Lung (tissue), 11 donors: ENCODE measurements at regions not wholly inside any gene's neighbourhood (a gene's known extent, or its start where the extent isn't known, plus 50 kb on each side); places are given as distances from the start of the nearest gene placed in this dataset.

Source experiments
- ATAC-seq: fragments of 200-7000 bp; cut with Tn5 transposase; one replicate; pipeline ENCODE4 v1.9.1; 2020; ENCODE audit warnings: moderate number of reproducible peaks; ENCODE audit not compliant: insufficient read depth, low FRiP score
- DNase-seq, 3 donors: peaks; one replicate each; pipeline ENCODE4 v3.0.0-alpha.2; 2013 to 2017
- H3K27ac ChIP-seq, 2 donors: one replicate each; pipeline ENCODE4 v1.5.1; 2013; ENCODE audit warnings: mild to moderate bottlenecking in 2 of 2, moderate library complexity in 2 of 2, control low read depth in 1 of 2, inconsistent platforms in 1 of 2, low read depth in 1 of 2, low read length in 1 of 2
- H3K27me3 ChIP-seq, 3 donors: one replicate each; pipeline ENCODE4 v1.5.1; 2013; ENCODE audit warnings: low read length in 2 of 3; ENCODE audit not compliant: control insufficient read depth in 3 of 3, insufficient read depth in 3 of 3
- H3K36me3 ChIP-seq, 4 donors: one replicate each; pipeline ENCODE4 v1.5.1; 2013; ENCODE audit warnings: low read length in 4 of 4, mild to moderate bottlenecking in 1 of 4, moderate library complexity in 1 of 4; ENCODE audit not compliant: control insufficient read depth in 4 of 4, insufficient read depth in 4 of 4
- H3K4me1 ChIP-seq, 5 donors: one replicate each; pipeline ENCODE4 v1.5.1; 2013; ENCODE audit warnings: low read length in 5 of 5, mild to moderate bottlenecking in 2 of 5, moderate library complexity in 1 of 5; ENCODE audit not compliant: control insufficient read depth in 5 of 5, insufficient read depth in 5 of 5
- H3K4me3 ChIP-seq: one replicate; pipeline ENCODE4 v1.5.1; 2013; ENCODE audit warnings: mild to moderate bottlenecking, control low read depth, moderate library complexity
- H3K9ac ChIP-seq, 2 donors: one replicate each; pipeline ENCODE4 v1.5.1; 2013; ENCODE audit warnings: low read length in 2 of 2, control low read depth in 1 of 2; ENCODE audit not compliant: insufficient read depth in 1 of 2
- H3K9me3 ChIP-seq, 4 donors: one replicate each; pipeline ENCODE4 v1.5.1; 2013; ENCODE audit warnings: low read length in 3 of 4, mild to moderate bottlenecking in 1 of 4, moderate library complexity in 1 of 4; ENCODE audit not compliant: control insufficient read depth in 4 of 4, insufficient read depth in 3 of 4
- CTCF ChIP-seq: IDR thresholded peaks from 2 replicates; pipeline ENCODE4 v1.5.1; 2012; ENCODE audit warnings: mild to moderate bottlenecking; ENCODE audit errors: control extremely low read depth, extremely low read depth
- WGBS, 2 donors: extraction: QIAGEN DNeasy Blood & Tissue Kit; methylation state at CpG; one replicate each; pipeline ENCODE4 v1.1.7; 2013; 5-methylcytosine and 5-hydroxymethylcytosine counted together
- donor health status: control.
- donor health status: control.
- donor health status: Bipolar disorder and iron deficiency.
- donor health status: healthy.
- donor health status: DM: yes; HTN: yes; CAD: no.

GRCh38 chr15:29904757-29905417, 82.6 kb upstream of the TJP1 start:
- TF ChIP-seq CTCF: no peak

GRCh38 chr15:29903785-29904464, 81.7 kb upstream of the TJP1 start:
- H3K9me3 ChIP-seq: no peaks in the 10 kb centered on the region
- ATAC-seq: no peak
- no peak for TF ChIP-seq CTCF
- H3K4me3 ChIP-seq: no peak overlapping the region
- no peaks in the 10 kb centered on the region for H3K36me3 ChIP-seq
- H3K27ac ChIP-seq: no peak overlapping the region
- H3K4me1 ChIP-seq: no peaks in the 10 kb centered on the region
- H3K27me3 ChIP-seq: no peaks in the 10 kb centered on the region
- no peak overlapping the region for H3K9ac ChIP-seq
- 86 to 88% methylated on average over 6 of the region's 6 CpGs for WGBS, 2 donors
- no peak for DNase-seq

More at GRCh38 chr15:29904757-29905417, 82.6 kb upstream of the TJP1 start:
- H3K27me3 ChIP-seq: no peaks in the 10 kb centered on the region
- ATAC-seq (no peak), DNase-seq (no peak)
- H3K27ac ChIP-seq: no peak overlapping the region
- peaks cover 0 to 7% (median 0%) of the 10 kb centered on the region in 5 donors for H3K4me1 ChIP-seq
- no peak overlapping the region for H3K9ac ChIP-seq
- H3K4me3 ChIP-seq: no peak overlapping the region
- H3K9me3 ChIP-seq: no peaks in the 10 kb centered on the region
- H3K36me3 ChIP-seq: no peaks in the 10 kb centered on the region
- 76 to 79% methylated on average over 4 of the region's 4 CpGs for WGBS, 2 donors

- TF ChIP-seq CTCF: no peak
- WGBS, 2 donors: 80 to 88% methylated on average over 2 of the region's 2 CpGs
- no peak for ATAC-seq
Measured at GRCh38 chr15:29903028-29903427, 80.8 kb upstream of the TJP1 start.

More at GRCh38 chr15:29903028-29903427, 80.8 kb upstream of the TJP1 start:
- no peak overlapping the region for H3K27ac ChIP-seq
- no peak overlapping the region for H3K9ac ChIP-seq
- no peaks in the 10 kb centered on the region for H3K9me3 ChIP-seq
- H3K27me3 ChIP-seq: no peaks in the 10 kb centered on the region
- no peak overlapping the region for H3K4me3 ChIP-seq
- DNase-seq: no peak
- no peaks in the 10 kb centered on the region for H3K4me1 ChIP-seq
- H3K36me3 ChIP-seq: no peaks in the 10 kb centered on the region
